Breast epithelium (tissue), 3 donors: ENCODE measurements at regions not wholly inside any gene's neighbourhood (a gene's known extent, or its start where the extent isn't known, plus 50 kb on each side); places are given as distances from the start of the nearest gene placed in this dataset.

ENCODE experiments used
- POLR2A ChIP-seq: fragments of 450-650 bp; IDR thresholded peaks from one replicate; pipeline ENCODE4 v1.6.1; 2016; ENCODE audit warnings: antibody characterized with exemption, mild to moderate bottlenecking, moderate library complexity
- POLR2AphosphoS5 ChIP-seq, 3 donors: sonication (generic); formaldehyde crosslinking; IDR thresholded peaks; one replicate each; pipeline ENCODE4 v1.6.1; 2017; ENCODE audit warnings: antibody characterized with exemption in 3 of 3
- TF ChIP-seq, protein P1 (sequence below), 3 donors: fragments of 450-650 bp; IDR thresholded peaks; one replicate each; pipeline ENCODE4 v1.5.1; 2016 to 2017; ENCODE audit warnings: antibody characterized with exemption in 3 of 3, mild to moderate bottlenecking in 3 of 3, moderate library complexity in 3 of 3

- TF ChIP-seq, protein P1, sequence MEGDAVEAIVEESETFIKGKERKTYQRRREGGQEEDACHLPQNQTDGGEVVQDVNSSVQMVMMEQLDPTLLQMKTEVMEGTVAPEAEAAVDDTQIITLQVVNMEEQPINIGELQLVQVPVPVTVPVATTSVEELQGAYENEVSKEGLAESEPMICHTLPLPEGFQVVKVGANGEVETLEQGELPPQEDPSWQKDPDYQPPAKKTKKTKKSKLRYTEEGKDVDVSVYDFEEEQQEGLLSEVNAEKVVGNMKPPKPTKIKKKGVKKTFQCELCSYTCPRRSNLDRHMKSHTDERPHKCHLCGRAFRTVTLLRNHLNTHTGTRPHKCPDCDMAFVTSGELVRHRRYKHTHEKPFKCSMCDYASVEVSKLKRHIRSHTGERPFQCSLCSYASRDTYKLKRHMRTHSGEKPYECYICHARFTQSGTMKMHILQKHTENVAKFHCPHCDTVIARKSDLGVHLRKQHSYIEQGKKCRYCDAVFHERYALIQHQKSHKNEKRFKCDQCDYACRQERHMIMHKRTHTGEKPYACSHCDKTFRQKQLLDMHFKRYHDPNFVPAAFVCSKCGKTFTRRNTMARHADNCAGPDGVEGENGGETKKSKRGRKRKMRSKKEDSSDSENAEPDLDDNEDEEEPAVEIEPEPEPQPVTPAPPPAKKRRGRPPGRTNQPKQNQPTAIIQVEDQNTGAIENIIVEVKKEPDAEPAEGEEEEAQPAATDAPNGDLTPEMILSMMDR (IDR thresholded peaks at IDR 0.05) = no peak
- TF ChIP-seq POLR2AphosphoS5 (IDR thresholded peaks at IDR 0.05) (no peak), POLR2A (no peak)
These were observed 172.7 kb upstream of the HCCS start for GRCh38 chrX:10938365-10938923.
